ENCODE measurements at regions not wholly inside any gene's neighbourhood (a gene's known extent, or its start where the extent isn't known, plus 50 kb on each side); places are given as distances from the start of the nearest gene placed in this dataset.

GRCh38 chr4:179095585-179096221 lies 1653.5 kb upstream of the AGA start:
- H2AFZ ChIP-seq (ENCODE audit: low read length, unreplicated experiment), result no peak overlapping the region
- H3K4me3 ChIP-seq (ENCODE audit: low read depth, low read length), result no peak overlapping the region
- no peak overlapping the region for H3K27ac ChIP-seq (ENCODE audit: low read depth, low read length)
- H3K4me1 ChIP-seq (ENCODE audit: control insufficient read depth, insufficient read depth, low read length, unreplicated experiment), result no peaks in the 10 kb centered on the region
- H3K36me3 ChIP-seq (ENCODE audit: insufficient read depth, low read length), result no peaks in the 10 kb centered on the region
- H3K79me2 ChIP-seq (ENCODE audit: control insufficient read depth, insufficient read depth, low read length, unreplicated experiment), result no peaks in the 10 kb centered on the region
- no peaks in the 10 kb centered on the region for H3K27me3 ChIP-seq (ENCODE audit: insufficient read depth, low read length)

GRCh38 chr4:179097741-179098140 lies 1655.5 kb upstream of the AGA start:
- Histone ChIP-seq H3K27me3 (ENCODE audit: insufficient read depth, low read length) (no peaks in the 10 kb centered on the region), H3K4me3 (ENCODE audit: low read depth, low read length) (no peak overlapping the region), H3K4me1 (ENCODE audit: control insufficient read depth, insufficient read depth, low read length, unreplicated experiment) (no peaks in the 10 kb centered on the region), H3K36me3 (ENCODE audit: insufficient read depth, low read length) (no peaks in the 10 kb centered on the region), H2AFZ (ENCODE audit: low read length, unreplicated experiment) (no peak overlapping the region), H3K27ac (ENCODE audit: low read depth, low read length) (no peak overlapping the region), H3K79me2 (ENCODE audit: control insufficient read depth, insufficient read depth, low read length, unreplicated experiment) (no peaks in the 10 kb centered on the region)

- no peaks in the 10 kb centered on the region for H3K36me3 ChIP-seq (ENCODE audit: insufficient read depth, low read length)
- H3K4me3 ChIP-seq (ENCODE audit: low read depth, low read length), result no peak overlapping the region
- H2AFZ ChIP-seq (ENCODE audit: low read length, unreplicated experiment), result no peak overlapping the region
- no peaks in the 10 kb centered on the region for H3K27me3 ChIP-seq (ENCODE audit: insufficient read depth, low read length)
- H3K4me1 ChIP-seq (ENCODE audit: control insufficient read depth, insufficient read depth, low read length, unreplicated experiment), result no peaks in the 10 kb centered on the region
- no peak overlapping the region for H3K27ac ChIP-seq (ENCODE audit: low read depth, low read length)
- H3K79me2 ChIP-seq (ENCODE audit: control insufficient read depth, insufficient read depth, low read length, unreplicated experiment), result no peaks in the 10 kb centered on the region
These were observed 1668.1 kb upstream of the AGA start for GRCh38 chr4:179110356-179110755.

- Histone ChIP-seq H3K27me3 (ENCODE audit: insufficient read depth, low read length) (no peaks in the 10 kb centered on the region), H3K79me2 (ENCODE audit: control insufficient read depth, insufficient read depth, low read length, unreplicated experiment) (no peaks in the 10 kb centered on the region), H3K4me3 (ENCODE audit: low read depth, low read length) (no peak overlapping the region), H3K27ac (ENCODE audit: low read depth, low read length) (no peak overlapping the region), H2AFZ (ENCODE audit: low read length, unreplicated experiment) (no peak overlapping the region), H3K4me1 (ENCODE audit: control insufficient read depth, insufficient read depth, low read length, unreplicated experiment) (no peaks in the 10 kb centered on the region), H3K36me3 (ENCODE audit: insufficient read depth, low read length) (no peaks in the 10 kb centered on the region)
These were observed 1668.6 kb upstream of the AGA start for GRCh38 chr4:179110816-179111215.

- Histone ChIP-seq H3K79me2 (ENCODE audit: control insufficient read depth, insufficient read depth, low read length, unreplicated experiment) (no peaks in the 10 kb centered on the region), H3K4me3 (ENCODE audit: low read depth, low read length) (no peak overlapping the region), H3K27me3 (ENCODE audit: insufficient read depth, low read length) (no peaks in the 10 kb centered on the region), H2AFZ (ENCODE audit: low read length, unreplicated experiment) (no peak overlapping the region), H3K4me1 (ENCODE audit: control insufficient read depth, insufficient read depth, low read length, unreplicated experiment) (no peaks in the 10 kb centered on the region), H3K27ac (ENCODE audit: low read depth, low read length) (no peak overlapping the region), H3K36me3 (ENCODE audit: insufficient read depth, low read length) (no peaks in the 10 kb centered on the region)
These were observed 1670.4 kb upstream of the AGA start for GRCh38 chr4:179112441-179113170.

GRCh38 chr4:179114615-179115014 lies 1672.4 kb upstream of the AGA start:
- no peaks in the 10 kb centered on the region for H3K36me3 ChIP-seq (ENCODE audit: insufficient read depth, low read length)

GRCh38 chr4:179116011-179116410 lies 1673.8 kb upstream of the AGA start:
- Histone ChIP-seq H3K27me3 (ENCODE audit: insufficient read depth, low read length) (no peaks in the 10 kb centered on the region), H3K4me3 (ENCODE audit: low read depth, low read length) (no peak overlapping the region), H3K4me1 (ENCODE audit: control insufficient read depth, insufficient read depth, low read length, unreplicated experiment) (no peaks in the 10 kb centered on the region), H3K27ac (ENCODE audit: low read depth, low read length) (no peak overlapping the region), H3K36me3 (ENCODE audit: insufficient read depth, low read length) (no peaks in the 10 kb centered on the region), H2AFZ (ENCODE audit: low read length, unreplicated experiment) (no peak overlapping the region), H3K79me2 (ENCODE audit: control insufficient read depth, insufficient read depth, low read length, unreplicated experiment) (no peaks in the 10 kb centered on the region)

More at GRCh38 chr4:179114615-179115014, 1672.4 kb upstream of the AGA start:
- H3K27ac ChIP-seq (ENCODE audit: low read depth, low read length), result no peak overlapping the region
- H3K4me3 ChIP-seq (ENCODE audit: low read depth, low read length), result no peak overlapping the region
- no peaks in the 10 kb centered on the region for H3K79me2 ChIP-seq (ENCODE audit: control insufficient read depth, insufficient read depth, low read length, unreplicated experiment)
- no peak overlapping the region for H2AFZ ChIP-seq (ENCODE audit: low read length, unreplicated experiment)
- H3K27me3 ChIP-seq (ENCODE audit: insufficient read depth, low read length), result no peaks in the 10 kb centered on the region
- no peaks in the 10 kb centered on the region for H3K4me1 ChIP-seq (ENCODE audit: control insufficient read depth, insufficient read depth, low read length, unreplicated experiment)

- H3K27me3 ChIP-seq (ENCODE audit: insufficient read depth, low read length), result no peaks in the 10 kb centered on the region
- H3K27ac ChIP-seq (ENCODE audit: low read depth, low read length), result no peak overlapping the region
- H3K4me3 ChIP-seq (ENCODE audit: low read depth, low read length), result no peak overlapping the region
- no peaks in the 10 kb centered on the region for H3K4me1 ChIP-seq (ENCODE audit: control insufficient read depth, insufficient read depth, low read length, unreplicated experiment)
- H2AFZ ChIP-seq (ENCODE audit: low read length, unreplicated experiment), result no peak overlapping the region
- H3K36me3 ChIP-seq (ENCODE audit: insufficient read depth, low read length), result no peaks in the 10 kb centered on the region
- no peaks in the 10 kb centered on the region for H3K79me2 ChIP-seq (ENCODE audit: control insufficient read depth, insufficient read depth, low read length, unreplicated experiment)
These were observed 1674.3 kb upstream of the AGA start for GRCh38 chr4:179116581-179116980.

GRCh38 chr4:179123084-179123483 lies 1680.8 kb upstream of the AGA start:
- no peak overlapping the region for H3K27ac ChIP-seq (ENCODE audit: low read depth, low read length)
- H3K27me3 ChIP-seq (ENCODE audit: insufficient read depth, low read length), result no peaks in the 10 kb centered on the region
- no peaks in the 10 kb centered on the region for H3K36me3 ChIP-seq (ENCODE audit: insufficient read depth, low read length)
- H3K79me2 ChIP-seq (ENCODE audit: control insufficient read depth, insufficient read depth, low read length, unreplicated experiment), result no peaks in the 10 kb centered on the region
- H3K4me1 ChIP-seq (ENCODE audit: control insufficient read depth, insufficient read depth, low read length, unreplicated experiment), result no peaks in the 10 kb centered on the region
- H3K4me3 ChIP-seq (ENCODE audit: low read depth, low read length), result no peak overlapping the region
- H2AFZ ChIP-seq (ENCODE audit: low read length, unreplicated experiment), result no peak overlapping the region

- Histone ChIP-seq H3K4me1 (ENCODE audit: control insufficient read depth, insufficient read depth, low read length, unreplicated experiment) (no peaks in the 10 kb centered on the region), H2AFZ (ENCODE audit: low read length, unreplicated experiment) (no peak overlapping the region), H3K27me3 (ENCODE audit: insufficient read depth, low read length) (no peaks in the 10 kb centered on the region), H3K27ac (ENCODE audit: low read depth, low read length) (no peak overlapping the region), H3K4me3 (ENCODE audit: low read depth, low read length) (no peak overlapping the region), H3K36me3 (ENCODE audit: insufficient read depth, low read length) (no peaks in the 10 kb centered on the region), H3K79me2 (ENCODE audit: control insufficient read depth, insufficient read depth, low read length, unreplicated experiment) (no peaks in the 10 kb centered on the region)
These were observed 1682.2 kb upstream of the AGA start for GRCh38 chr4:179124419-179124818.

- H3K79me2 ChIP-seq (ENCODE audit: control insufficient read depth, insufficient read depth, low read length, unreplicated experiment), result no peaks in the 10 kb centered on the region
- H3K36me3 ChIP-seq (ENCODE audit: insufficient read depth, low read length), result no peaks in the 10 kb centered on the region
- H3K4me1 ChIP-seq (ENCODE audit: control insufficient read depth, insufficient read depth, low read length, unreplicated experiment), result no peaks in the 10 kb centered on the region
- H3K4me3 ChIP-seq (ENCODE audit: low read depth, low read length), result no peak overlapping the region
- H3K27ac ChIP-seq (ENCODE audit: low read depth, low read length), result no peak overlapping the region
- H3K27me3 ChIP-seq (ENCODE audit: insufficient read depth, low read length), result no peaks in the 10 kb centered on the region
- no peak overlapping the region for H2AFZ ChIP-seq (ENCODE audit: low read length, unreplicated experiment)
These were observed 1682.7 kb upstream of the AGA start for GRCh38 chr4:179124957-179125356.
